OCI-LY7 (cell line): ENCODE measurements at regions not wholly inside any gene's neighbourhood (a gene's known extent, or its start where the extent isn't known, plus 50 kb on each side); places are given as distances from the start of the nearest gene placed in this dataset.

Experiments used
- BruUV-seq: library from RNA; stranded (reverse); fragments of 400-500 nt; replicated peaks from 2 replicates; lab custom pipeline; 2021; lab: Mats Ljungman, UMichigan
- CTCF ChIA-PET: fragments of 300-600 bp; sonication (Branson Sonifier 250); formaldehyde crosslinking; loops from one replicate; lab custom pipeline; 2022; ENCODE audit warnings: antibody characterized with exemption; ENCODE audit not compliant: unreplicated experiment; lab: Charles Lee
- POLR2A ChIA-PET: fragments of 300-600 bp; sonication (Branson Sonifier 250); formaldehyde crosslinking; loops from one replicate; lab custom pipeline; 2022; ENCODE audit warnings: antibody characterized with exemption; lab: Charles Lee
- DNase-seq: peaks from one replicate; pipeline ENCODE4 v3.0.0-alpha.2; 2015; ENCODE audit warnings: low spot score
- H2AFZ ChIP-seq: fragments of 200-600 bp; sonication (generic), shearing (Covaris generic); 2 replicates; pipeline ENCODE4 v1.6.1; 2014; ENCODE audit warnings: mild to moderate bottlenecking, antibody characterized with exemption, low read length, moderate library complexity
- H3K27ac ChIP-seq: fragments of 200-600 bp; sonication (generic); 2 replicates; pipeline ENCODE4 v1.5.1; 2014; ENCODE audit warnings: mixed run types, low read depth, mild to moderate bottlenecking, moderate library complexity, low read length, inconsistent platforms; ENCODE audit not compliant: poor library complexity, severe bottlenecking
- H3K36me3 ChIP-seq: fragments of 200-600 bp; sonication (generic); 2 replicates; pipeline ENCODE4 v1.6.1; 2014; ENCODE audit warnings: mild to moderate bottlenecking, antibody characterized with exemption, low read length, moderate library complexity, mixed read lengths; ENCODE audit not compliant: insufficient read depth
- H3K4me1 ChIP-seq: fragments of 200-600 bp; sonication (generic); 2 replicates; pipeline ENCODE4 v1.5.1; 2014; ENCODE audit warnings: mild to moderate bottlenecking, low read length; ENCODE audit not compliant: insufficient read depth, poor library complexity, severe bottlenecking
- H3K4me2 ChIP-seq: fragments of 200-600 bp; sonication (generic); 2 replicates; pipeline ENCODE4 v1.6.1; 2014; ENCODE audit warnings: mild to moderate bottlenecking, low read length
- H3K4me3 ChIP-seq: fragments of 200-600 bp; sonication (generic); 2 replicates; pipeline ENCODE4 v1.5.1; 2014; ENCODE audit warnings: mild to moderate bottlenecking, low read depth, low read length; ENCODE audit not compliant: poor library complexity, severe bottlenecking
- H3K79me2 ChIP-seq: fragments of 200-600 bp; sonication (generic); 2 replicates; pipeline ENCODE4 v1.6.1; 2016; ENCODE audit warnings: low read depth, mild to moderate bottlenecking, low read length, moderate library complexity, mixed read lengths; ENCODE audit not compliant: insufficient read depth
- H3K9me2 ChIP-seq: fragments of 200-600 bp; sonication (generic); 2 replicates; pipeline ENCODE4 v1.6.1; 2016; ENCODE audit warnings: mild to moderate bottlenecking, low read length, mixed read lengths; ENCODE audit not compliant: insufficient read depth
- H3K9me3 ChIP-seq: fragments of 200-600 bp; sonication (generic); 2 replicates; pipeline ENCODE4 v1.6.1; 2014; ENCODE audit warnings: mild to moderate bottlenecking, mixed run types, low read length, mixed read lengths
- H4K20me1 ChIP-seq: fragments of 200-600 bp; sonication (generic); 2 replicates; pipeline ENCODE4 v1.6.1; 2014; ENCODE audit warnings: mild to moderate bottlenecking, antibody characterized with exemption, low read length, moderate library complexity, mixed read lengths; ENCODE audit not compliant: insufficient read depth
- EZH2phosphoT487 ChIP-seq: fragments of 200-600 bp; sonication (generic); IDR thresholded peaks from 2 replicates; pipeline ENCODE4 v1.6.1; 2018; ENCODE audit warnings: low read depth, borderline replicate concordance, mild to moderate bottlenecking, mixed run types, antibody characterized with exemption, low read length, moderate library complexity, mixed read lengths
- intact Hi-C: fragments of 100-400 bp; cut with micrococcal nuclease; formaldehyde crosslinking; loops from one replicate; pipeline ENCODE4 v1.10.0; 2022; ENCODE audit not compliant: unreplicated experiment
- TF ChIP-seq, protein P1 (sequence below): fragments of 200-600 bp; sonication (generic); conservative IDR thresholded peaks from 2 replicates; pipeline ENCODE4 v1.5.1; 2014; ENCODE audit warnings: mild to moderate bottlenecking, antibody characterized with exemption, low read length, moderate library complexity, mixed read lengths

- no peaks in the 10 kb centered on the region for H4K20me1 ChIP-seq
- no peak overlapping the region for H2AFZ ChIP-seq
- ChIA-PET POLR2A (interaction anchor here (0.8 kb wide), 1 partner anchor 82 kb away, joined by 4 read pairs; no protein-coding TSS in a partner anchor), CTCF (no interaction called here)
- no peaks in the 10 kb centered on the region for H3K4me1 ChIP-seq
- no peak for TF ChIP-seq EZH2phosphoT487
- TF ChIP-seq, protein P1, sequence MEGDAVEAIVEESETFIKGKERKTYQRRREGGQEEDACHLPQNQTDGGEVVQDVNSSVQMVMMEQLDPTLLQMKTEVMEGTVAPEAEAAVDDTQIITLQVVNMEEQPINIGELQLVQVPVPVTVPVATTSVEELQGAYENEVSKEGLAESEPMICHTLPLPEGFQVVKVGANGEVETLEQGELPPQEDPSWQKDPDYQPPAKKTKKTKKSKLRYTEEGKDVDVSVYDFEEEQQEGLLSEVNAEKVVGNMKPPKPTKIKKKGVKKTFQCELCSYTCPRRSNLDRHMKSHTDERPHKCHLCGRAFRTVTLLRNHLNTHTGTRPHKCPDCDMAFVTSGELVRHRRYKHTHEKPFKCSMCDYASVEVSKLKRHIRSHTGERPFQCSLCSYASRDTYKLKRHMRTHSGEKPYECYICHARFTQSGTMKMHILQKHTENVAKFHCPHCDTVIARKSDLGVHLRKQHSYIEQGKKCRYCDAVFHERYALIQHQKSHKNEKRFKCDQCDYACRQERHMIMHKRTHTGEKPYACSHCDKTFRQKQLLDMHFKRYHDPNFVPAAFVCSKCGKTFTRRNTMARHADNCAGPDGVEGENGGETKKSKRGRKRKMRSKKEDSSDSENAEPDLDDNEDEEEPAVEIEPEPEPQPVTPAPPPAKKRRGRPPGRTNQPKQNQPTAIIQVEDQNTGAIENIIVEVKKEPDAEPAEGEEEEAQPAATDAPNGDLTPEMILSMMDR = peak; percentile 75
- H3K79me2 ChIP-seq = no peaks in the 10 kb centered on the region
- no peaks in the 10 kb centered on the region for H3K36me3 ChIP-seq
- no peaks in the 10 kb centered on the region for H3K9me3 ChIP-seq
- no peak overlapping the region for H3K4me2 ChIP-seq
- H3K27ac ChIP-seq = no peak overlapping the region
- intact Hi-C loops = loop anchor here (10.0 kb wide), 2 partner anchors 265 to 325 kb away; no protein-coding TSS in a partner anchor
- no peak overlapping the region for H3K4me3 ChIP-seq
- DNase-seq = peak; percentile 5
- no TSS peak for BruUV-seq
- no peaks in the 10 kb centered on the region for H3K9me2 ChIP-seq
Measured at GRCh38 chr5:163079618-163080017, 357.8 kb upstream of the CCNG1 start.

- intact Hi-C loops = loop anchor here (10.0 kb wide), 2 partner anchors 256 to 316 kb away; no protein-coding TSS in a partner anchor
- H2AFZ ChIP-seq = no peak overlapping the region
- POLR2A ChIA-PET = interaction anchor here (1.3 kb wide), 1 partner anchor 121 kb away, joined by 4 read pairs; no protein-coding TSS in a partner anchor
Measured at GRCh38 chr5:163089230-163089629, 348.2 kb upstream of the CCNG1 start.

DNA sequence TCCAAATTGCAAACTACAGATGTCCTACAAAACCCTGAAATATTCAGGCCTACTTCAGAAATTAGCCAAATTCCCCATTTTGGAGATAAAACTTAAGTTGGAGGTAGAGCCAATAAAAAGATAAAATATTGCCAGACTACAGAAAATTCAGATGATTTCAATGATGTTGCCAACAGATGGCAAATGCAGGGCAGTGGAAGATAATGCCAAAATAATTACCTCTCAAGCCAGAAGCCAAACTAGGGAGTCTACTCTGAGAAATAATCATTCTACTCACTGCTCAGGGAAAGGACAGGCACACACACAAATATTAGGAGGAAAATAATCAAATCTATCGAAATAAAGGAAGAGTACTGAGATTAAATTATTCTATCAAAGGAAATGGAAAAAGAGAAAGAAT lies 347.5 kb upstream of the CCNG1 start:
- Histone ChIP-seq H3K36me3 (no peaks in the 10 kb centered on the region), H3K4me3 (no peak overlapping the region), H3K4me2 (no peak overlapping the region), H2AFZ (no peak overlapping the region), H3K79me2 (no peaks in the 10 kb centered on the region), H3K27ac (no peak overlapping the region), H3K4me1 (peaks cover 11% of the 10 kb centered on the region), H4K20me1 (no peaks in the 10 kb centered on the region), H3K9me3 (no peaks in the 10 kb centered on the region), H3K9me2 (no peaks in the 10 kb centered on the region)
- no TSS peak for BruUV-seq
- intact Hi-C loops = loop anchor here (10.0 kb wide), 2 partner anchors 255 to 315 kb away; no protein-coding TSS in a partner anchor
- TF ChIP-seq, protein P1 = no peak
- no peak for TF ChIP-seq EZH2phosphoT487
- DNase-seq = no peak
- ChIA-PET POLR2A (no interaction called here), CTCF (no interaction called here)

More at GRCh38 chr5:163089230-163089629, 348.2 kb upstream of the CCNG1 start:
- Histone ChIP-seq H3K27ac (no peak overlapping the region), H3K4me3 (no peak overlapping the region), H3K9me3 (no peaks in the 10 kb centered on the region), H3K79me2 (no peaks in the 10 kb centered on the region), H3K36me3 (no peaks in the 10 kb centered on the region), H3K9me2 (no peaks in the 10 kb centered on the region), H3K4me2 (no peak overlapping the region), H3K4me1 (peaks cover 4% of the 10 kb centered on the region), H4K20me1 (no peaks in the 10 kb centered on the region)
- BruUV-seq = no TSS peak
- TF ChIP-seq, protein P1 = no peak
- TF ChIP-seq EZH2phosphoT487 = no peak
- no peak for DNase-seq
- CTCF ChIA-PET = no interaction called here
